NCI-H82 treated with DMSO at 0.1 percent for 48 hours (cell line): ENCODE measurements at regions not wholly inside any gene's neighbourhood (a gene's known extent, or its start where the extent isn't known, plus 50 kb on each side); places are given as distances from the start of the nearest gene placed in this dataset.
"Not testable (repeated sequence)": the region's sequence is repeated elsewhere in the genome, so short reads cannot be mapped to it uniquely, and the experiment has no call there.

Experiments
- DNase-seq: peaks from one replicate; lab custom pipeline; 2025; ENCODE audit not compliant: unreplicated experiment; lab: John Stamatoyannopoulos, UW

- DNase-seq: not testable (repeated sequence)
These were observed 216.9 kb downstream of the POTED start for GRCh38 chr21:13826511-13826910.

- DNase-seq: not testable (repeated sequence)
These were observed 215.7 kb downstream of the POTED start for GRCh38 chr21:13825218-13825778.

GRCh38 chr21:13820286-13820685 is 210.7 kb downstream of the POTED start:
- DNase-seq: not testable (repeated sequence)

- not testable (repeated sequence) for DNase-seq
These were observed 202.6 kb downstream of the POTED start for GRCh38 chr21:13812191-13812590.

GRCh38 chr21:13810559-13810958 is 201.0 kb downstream of the POTED start:
- not testable (repeated sequence) for DNase-seq

GRCh38 chr21:13806444-13806843 is 196.9 kb downstream of the POTED start:
- DNase-seq: not testable (repeated sequence)

- not testable (repeated sequence) for DNase-seq
These were observed 193.2 kb downstream of the POTED start for GRCh38 chr21:13802757-13803156.
